ENCODE measurements at regions not wholly inside any gene's neighbourhood (a gene's known extent, or its start where the extent isn't known, plus 50 kb on each side); places are given as distances from the start of the nearest gene placed in this dataset.
"Not testable (repeated sequence)": the region's sequence is repeated elsewhere in the genome, so short reads cannot be mapped to it uniquely, and the experiment has no call there.

- DNase-seq (ENCODE audit: low read depth), result no peak
These were observed 1730.8 kb upstream of the CELF4 start for GRCh38 chr18:39296293-39296888.

- no peak for DNase-seq (ENCODE audit: low read depth)
These were observed 1711.2 kb upstream of the CELF4 start for GRCh38 chr18:39276764-39277163.

- DNase-seq (ENCODE audit: low read depth), result no peak
These were observed 1708.9 kb upstream of the CELF4 start for GRCh38 chr18:39274535-39274934.

- DNase-seq (ENCODE audit: low read depth), result no peak
These were observed 1706.6 kb upstream of the CELF4 start for GRCh38 chr18:39272230-39272629.

GRCh38 chr18:39271654-39272053, 1706.1 kb upstream of the CELF4 start:
- DNase-seq (ENCODE audit: low read depth), result no peak

GRCh38 chr18:39260565-39260964, 1695.0 kb upstream of the CELF4 start:
- DNase-seq (ENCODE audit: low read depth), result no peak

GRCh38 chr18:39259736-39260135, 1694.1 kb upstream of the CELF4 start:
- DNase-seq (ENCODE audit: low read depth), result no peak

- no peak for DNase-seq (ENCODE audit: low read depth)
These were observed 1678.6 kb upstream of the CELF4 start for GRCh38 chr18:39244242-39244641.

GRCh38 chr18:39241534-39241933, 1675.9 kb upstream of the CELF4 start:
- DNase-seq (ENCODE audit: low read depth), result no peak

GRCh38 chr18:39238981-39239660, 1673.5 kb upstream of the CELF4 start:
- no peak for DNase-seq (ENCODE audit: low read depth)

GRCh38 chr18:39235118-39235719, 1669.6 kb upstream of the CELF4 start:
- no peak for DNase-seq (ENCODE audit: low read depth)

- no peak for DNase-seq (ENCODE audit: low read depth)
These were observed 1667.3 kb upstream of the CELF4 start for GRCh38 chr18:39232937-39233336.

GRCh38 chr18:39232490-39232889, 1666.9 kb upstream of the CELF4 start:
- DNase-seq (ENCODE audit: low read depth), result no peak

GRCh38 chr18:39230086-39230803, 1664.6 kb upstream of the CELF4 start:
- DNase-seq (ENCODE audit: low read depth), result no peak

- not testable (repeated sequence) for DNase-seq (ENCODE audit: low read depth)
These were observed 1662.2 kb upstream of the CELF4 start for GRCh38 chr18:39227769-39228168.

GRCh38 chr18:39225373-39225772, 1659.8 kb upstream of the CELF4 start:
- DNase-seq (ENCODE audit: low read depth), result no peak

- no peak for DNase-seq (ENCODE audit: low read depth)
These were observed 1657.7 kb upstream of the CELF4 start for GRCh38 chr18:39223283-39223682.

- no peak for DNase-seq (ENCODE audit: low read depth)
These were observed 1650.3 kb upstream of the CELF4 start for GRCh38 chr18:39215920-39216319.

GRCh38 chr18:39211461-39211860, 1645.9 kb upstream of the CELF4 start:
- no peak for DNase-seq (ENCODE audit: low read depth)

GRCh38 chr18:39209173-39209572, 1643.6 kb upstream of the CELF4 start:
- DNase-seq (ENCODE audit: low read depth), result no peak

GRCh38 chr18:39208729-39209128, 1643.1 kb upstream of the CELF4 start:
- DNase-seq (ENCODE audit: low read depth), result no peak

GRCh38 chr18:39208190-39208589, 1642.6 kb upstream of the CELF4 start:
- DNase-seq (ENCODE audit: low read depth), result no peak

Measured in stimulated activated CD4-positive, alpha-beta T cell treated with anti-CD3 and anti-CD28 coated beads, Interleukin-2, amount 100 ng/mL, for 4 hours (primary cell).